AG04449 (cell line): ENCODE measurements at regions not wholly inside any gene's neighbourhood (a gene's known extent, or its start where the extent isn't known, plus 50 kb on each side); places are given as distances from the start of the nearest gene placed in this dataset.

Experiments
- CTCF ChIA-PET: fragments of 350-600 bp; formaldehyde crosslinking; extraction: SDS; loops from one replicate; lab custom pipeline; 2021; ENCODE audit warnings: antibody characterized with exemption; lab: Yijun Ruan, JAX
- POLR2A ChIA-PET: fragments of 400-600, 350-600 bp; formaldehyde crosslinking; extraction: SDS; loops from one replicate; lab custom pipeline; 2020; ENCODE audit warnings: antibody characterized with exemption, inconsistent platforms; lab: Yijun Ruan, JAX
- DNase-seq: peaks from one replicate; pipeline ENCODE4 v3.0.0-alpha.2; 2010; ENCODE audit warnings: low read depth, low spot score
- H3K4me3 ChIP-seq: 2 replicates; pipeline ENCODE4 v1.5.1; 2011; ENCODE audit warnings: low read depth, mild to moderate bottlenecking, control low read depth, low read length
- TF ChIP-seq, protein P1 (sequence below): IDR thresholded peaks from one replicate; pipeline ENCODE4 v1.5.1; 2011; ENCODE audit warnings: mild to moderate bottlenecking, moderate library complexity, low read length, control low read depth, inconsistent platforms; ENCODE audit not compliant: insufficient read depth; ENCODE audit errors: missing control alignments

DNA sequence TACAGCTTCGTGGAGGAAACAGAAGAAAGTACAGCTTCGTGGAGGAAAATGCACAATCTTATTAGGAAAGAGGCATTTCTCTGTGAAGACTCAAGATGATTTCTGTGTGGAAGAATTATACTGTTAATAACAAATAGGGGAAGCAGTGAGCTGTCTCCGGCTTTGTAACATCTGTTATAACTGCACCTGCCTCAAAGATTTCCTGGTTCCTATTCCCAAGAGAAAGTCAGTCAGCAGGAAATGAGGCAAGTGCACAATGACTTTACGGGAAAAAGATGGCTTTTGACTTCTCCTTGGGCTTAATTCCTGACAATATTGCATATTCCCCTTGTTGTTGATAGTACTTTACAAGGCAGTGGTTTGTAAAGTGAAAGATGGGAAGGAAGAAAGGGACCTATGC is 538.5 kb downstream of the BMP2 start:
- POLR2A ChIA-PET, result no interaction called here
- no peak overlapping the region for H3K4me3 ChIP-seq
- TF ChIP-seq, protein P1, sequence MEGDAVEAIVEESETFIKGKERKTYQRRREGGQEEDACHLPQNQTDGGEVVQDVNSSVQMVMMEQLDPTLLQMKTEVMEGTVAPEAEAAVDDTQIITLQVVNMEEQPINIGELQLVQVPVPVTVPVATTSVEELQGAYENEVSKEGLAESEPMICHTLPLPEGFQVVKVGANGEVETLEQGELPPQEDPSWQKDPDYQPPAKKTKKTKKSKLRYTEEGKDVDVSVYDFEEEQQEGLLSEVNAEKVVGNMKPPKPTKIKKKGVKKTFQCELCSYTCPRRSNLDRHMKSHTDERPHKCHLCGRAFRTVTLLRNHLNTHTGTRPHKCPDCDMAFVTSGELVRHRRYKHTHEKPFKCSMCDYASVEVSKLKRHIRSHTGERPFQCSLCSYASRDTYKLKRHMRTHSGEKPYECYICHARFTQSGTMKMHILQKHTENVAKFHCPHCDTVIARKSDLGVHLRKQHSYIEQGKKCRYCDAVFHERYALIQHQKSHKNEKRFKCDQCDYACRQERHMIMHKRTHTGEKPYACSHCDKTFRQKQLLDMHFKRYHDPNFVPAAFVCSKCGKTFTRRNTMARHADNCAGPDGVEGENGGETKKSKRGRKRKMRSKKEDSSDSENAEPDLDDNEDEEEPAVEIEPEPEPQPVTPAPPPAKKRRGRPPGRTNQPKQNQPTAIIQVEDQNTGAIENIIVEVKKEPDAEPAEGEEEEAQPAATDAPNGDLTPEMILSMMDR, result no peak
- no peak for DNase-seq
- CTCF ChIA-PET, result no interaction called here

DNA sequence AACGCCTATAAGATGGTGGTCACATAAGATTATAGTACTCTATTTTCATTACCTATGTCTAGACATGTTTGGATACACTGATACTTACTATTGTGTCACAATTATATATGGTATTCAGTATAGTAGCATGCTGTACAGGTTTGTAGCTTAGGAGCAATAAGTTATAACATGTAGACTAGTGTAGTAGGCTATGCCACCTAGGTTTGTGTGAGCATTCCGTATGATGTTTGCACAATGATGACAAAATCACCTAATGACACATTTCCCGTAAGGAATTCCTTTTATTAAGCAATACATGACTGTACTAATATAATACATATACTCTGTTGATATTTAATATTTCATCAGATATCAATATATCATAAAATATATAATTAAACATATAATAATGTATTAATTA is 540.7 kb downstream of the BMP2 start:
- TF ChIP-seq, protein P1, result no peak
- H3K4me3 ChIP-seq, result no peak overlapping the region
- no peak for DNase-seq
- CTCF ChIA-PET, result no interaction called here
- POLR2A ChIA-PET, result no interaction called here

DNA sequence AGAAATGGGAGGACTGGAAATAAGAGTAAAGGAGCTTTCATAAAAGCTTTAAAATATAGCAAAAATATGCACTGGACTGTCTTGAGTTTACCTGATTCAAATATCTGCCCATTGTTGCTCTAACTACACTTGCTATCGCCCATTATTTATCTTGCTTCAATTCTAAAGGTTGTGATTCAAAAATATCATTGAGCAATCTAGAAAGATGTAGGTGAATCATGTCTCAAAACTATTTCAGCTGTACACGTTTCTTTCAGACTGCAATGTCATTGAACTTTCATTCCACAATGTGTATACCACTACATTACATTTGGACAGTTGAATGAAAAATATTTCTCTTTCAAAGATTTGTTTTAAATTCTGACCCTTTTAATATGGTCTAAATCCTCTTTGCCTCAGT is 545.6 kb downstream of the BMP2 start:
- DNase-seq, result no peak
- ChIA-PET CTCF (interaction anchor here (1.8 kb wide), 1 partner anchor 27 kb away, joined by 9 read pairs; no protein-coding TSS in a partner anchor), POLR2A (no interaction called here)
- H3K4me3 ChIP-seq, result no peak overlapping the region
- TF ChIP-seq, protein P1, result no peak

DNA sequence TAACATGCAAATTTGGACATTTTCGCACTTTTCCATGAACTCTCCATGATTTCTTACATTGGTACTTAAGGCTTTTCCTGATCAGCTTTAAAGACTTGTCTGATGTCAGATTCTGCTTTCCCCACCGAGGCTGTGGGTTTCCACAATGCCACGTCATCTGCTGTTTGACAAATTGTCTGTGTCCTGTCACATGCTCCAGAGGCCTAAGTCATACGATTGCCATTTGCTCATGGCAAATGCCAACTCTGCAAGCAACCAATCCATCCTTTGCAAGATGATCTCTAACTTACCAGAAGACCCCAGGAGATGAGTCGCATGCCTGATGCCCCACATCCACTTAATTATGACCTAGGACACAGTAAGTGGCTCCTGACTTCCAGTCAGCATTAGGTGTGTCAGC is 556.5 kb downstream of the BMP2 start:
- CTCF ChIA-PET, result no interaction called here
- TF ChIP-seq, protein P1, result no peak
- DNase-seq, result no peak
- POLR2A ChIA-PET, result no interaction called here
- no peak overlapping the region for H3K4me3 ChIP-seq

GRCh38 chr20:7327810-7328209 is 560.3 kb downstream of the BMP2 start:
- TF ChIP-seq, protein P1, result no peak
- no peak overlapping the region for H3K4me3 ChIP-seq
- CTCF ChIA-PET, result no interaction called here
- POLR2A ChIA-PET, result no interaction called here
- no peak for DNase-seq

- ChIA-PET POLR2A (no interaction called here), CTCF (no interaction called here)
- H3K4me3 ChIP-seq, result no peak overlapping the region
- TF ChIP-seq, protein P1, result no peak
- no peak for DNase-seq
Observed at GRCh38 chr20:7330850-7331249, 563.4 kb downstream of the BMP2 start.
